PFSK-1 (cell line): ENCODE measurements at regions not wholly inside any gene's neighbourhood (a gene's known extent, or its start where the extent isn't known, plus 50 kb on each side); places are given as distances from the start of the nearest gene placed in this dataset.

Experiments used
- POLR2AphosphoS5 ChIP-seq: IDR thresholded peaks from 2 replicates; pipeline ENCODE4 v1.6.1; 2012; ENCODE audit warnings: low read depth, mild to moderate bottlenecking, control low read depth, low read length, moderate library complexity
- SIN3A ChIP-seq: IDR thresholded peaks from 2 replicates; pipeline ENCODE4 v1.6.1; 2012; ENCODE audit warnings: mild to moderate bottlenecking, low read length, moderate library complexity, borderline replicate concordance; ENCODE audit not compliant: insufficient read depth
- TAF1 ChIP-seq: IDR thresholded peaks from 2 replicates; pipeline ENCODE4 v1.6.1; 2012; ENCODE audit warnings: low read length, control low read depth, borderline replicate concordance; ENCODE audit not compliant: insufficient read depth
- TF ChIP-seq, protein P1 (sequence below), 2 experiments: IDR thresholded peaks; 2 replicates each; pipeline versions ENCODE4 v1.6.1 to v1.8.0; 2011 to 2012; ENCODE audit warnings: low read depth in 2 of 2, low read length in 2 of 2, control low read depth in 1 of 2, inconsistent platforms in 1 of 2, mild to moderate bottlenecking in 1 of 2, moderate library complexity in 1 of 2; ENCODE audit not compliant: insufficient read depth in 1 of 2

DNA sequence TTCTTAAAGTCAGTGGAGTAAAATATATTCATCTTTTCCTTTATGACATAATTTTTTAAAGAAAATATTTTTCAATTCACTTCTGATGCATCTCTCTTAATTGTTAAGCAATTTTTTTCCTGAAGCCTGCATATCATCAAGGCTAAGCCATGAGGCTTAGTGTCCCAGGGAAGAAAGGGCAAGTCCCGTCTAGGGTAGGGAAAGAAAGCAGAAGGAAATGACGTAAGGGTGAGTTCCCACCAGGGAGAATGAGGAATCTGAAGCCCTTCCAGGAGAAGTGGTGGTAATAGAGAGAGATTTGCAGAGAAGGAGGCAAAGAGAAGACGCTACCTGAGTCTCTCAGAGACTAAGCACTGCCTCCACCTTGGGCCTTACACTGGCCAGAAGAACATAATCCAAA is 96.8 kb upstream of the NFE2L3 start:
- TF ChIP-seq POLR2AphosphoS5, result no peak
- TF ChIP-seq SIN3A, result no peak
- TF ChIP-seq, protein P1, sequence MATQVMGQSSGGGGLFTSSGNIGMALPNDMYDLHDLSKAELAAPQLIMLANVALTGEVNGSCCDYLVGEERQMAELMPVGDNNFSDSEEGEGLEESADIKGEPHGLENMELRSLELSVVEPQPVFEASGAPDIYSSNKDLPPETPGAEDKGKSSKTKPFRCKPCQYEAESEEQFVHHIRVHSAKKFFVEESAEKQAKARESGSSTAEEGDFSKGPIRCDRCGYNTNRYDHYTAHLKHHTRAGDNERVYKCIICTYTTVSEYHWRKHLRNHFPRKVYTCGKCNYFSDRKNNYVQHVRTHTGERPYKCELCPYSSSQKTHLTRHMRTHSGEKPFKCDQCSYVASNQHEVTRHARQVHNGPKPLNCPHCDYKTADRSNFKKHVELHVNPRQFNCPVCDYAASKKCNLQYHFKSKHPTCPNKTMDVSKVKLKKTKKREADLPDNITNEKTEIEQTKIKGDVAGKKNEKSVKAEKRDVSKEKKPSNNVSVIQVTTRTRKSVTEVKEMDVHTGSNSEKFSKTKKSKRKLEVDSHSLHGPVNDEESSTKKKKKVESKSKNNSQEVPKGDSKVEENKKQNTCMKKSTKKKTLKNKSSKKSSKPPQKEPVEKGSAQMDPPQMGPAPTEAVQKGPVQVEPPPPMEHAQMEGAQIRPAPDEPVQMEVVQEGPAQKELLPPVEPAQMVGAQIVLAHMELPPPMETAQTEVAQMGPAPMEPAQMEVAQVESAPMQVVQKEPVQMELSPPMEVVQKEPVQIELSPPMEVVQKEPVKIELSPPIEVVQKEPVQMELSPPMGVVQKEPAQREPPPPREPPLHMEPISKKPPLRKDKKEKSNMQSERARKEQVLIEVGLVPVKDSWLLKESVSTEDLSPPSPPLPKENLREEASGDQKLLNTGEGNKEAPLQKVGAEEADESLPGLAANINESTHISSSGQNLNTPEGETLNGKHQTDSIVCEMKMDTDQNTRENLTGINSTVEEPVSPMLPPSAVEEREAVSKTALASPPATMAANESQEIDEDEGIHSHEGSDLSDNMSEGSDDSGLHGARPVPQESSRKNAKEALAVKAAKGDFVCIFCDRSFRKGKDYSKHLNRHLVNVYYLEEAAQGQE (IDR thresholded peaks at IDR 0.05; ENCODE audit: insufficient read depth in 1 of 2, low read depth in 2 of 2, low read length in 2 of 2), result no peak
- TF ChIP-seq TAF1, result no peak
